ENCODE measurements at regions not wholly inside any gene's neighbourhood (a gene's known extent, or its start where the extent isn't known, plus 50 kb on each side); places are given as distances from the start of the nearest gene placed in this dataset.

GRCh38 chr5:6029811-6030271 lies 348.5 kb downstream of the MED10 start:
- no peak for TF ChIP-seq CTCF (IDR thresholded peaks at IDR 0.05)
- Histone ChIP-seq H3K4me3 (no peak overlapping the region), H3K27me3 (no peaks in the 10 kb centered on the region), H3K4me1 (no peaks in the 10 kb centered on the region), H3K36me3 (no peaks in the 10 kb centered on the region), H3K27ac (no peak overlapping the region), H3K9me3 (no peaks in the 10 kb centered on the region)
- no peak for DNase-seq (ENCODE audit: low spot score)

GRCh38 chr5:6026766-6027406 lies 351.5 kb downstream of the MED10 start:
- DNase-seq (ENCODE audit: low spot score) = no peak
- Histone ChIP-seq H3K9me3 (no peaks in the 10 kb centered on the region), H3K27ac (no peak overlapping the region), H3K4me3 (no peak overlapping the region), H3K36me3 (no peaks in the 10 kb centered on the region), H3K27me3 (no peaks in the 10 kb centered on the region), H3K4me1 (no peaks in the 10 kb centered on the region)
- TF ChIP-seq CTCF (IDR thresholded peaks at IDR 0.05) = no peak

- DNase-seq (ENCODE audit: low spot score) = no peak
- no peak overlapping the region for H3K27ac ChIP-seq
- no peaks in the 10 kb centered on the region for H3K4me1 ChIP-seq
- H3K36me3 ChIP-seq = no peaks in the 10 kb centered on the region
- no peaks in the 10 kb centered on the region for H3K9me3 ChIP-seq
- H3K27me3 ChIP-seq = no peaks in the 10 kb centered on the region
- H3K4me3 ChIP-seq = no peak overlapping the region
- TF ChIP-seq CTCF (IDR thresholded peaks at IDR 0.05) = no peak
Measured at GRCh38 chr5:6019612-6020011, 358.7 kb downstream of the MED10 start.

GRCh38 chr5:6013506-6013905 lies 364.8 kb downstream of the MED10 start:
- Histone ChIP-seq H3K9me3 (no peaks in the 10 kb centered on the region), H3K4me1 (no peaks in the 10 kb centered on the region), H3K27ac (no peak overlapping the region), H3K27me3 (no peaks in the 10 kb centered on the region), H3K36me3 (no peaks in the 10 kb centered on the region), H3K4me3 (no peak overlapping the region)
- no peak for DNase-seq (ENCODE audit: low spot score)
- no peak for TF ChIP-seq CTCF (IDR thresholded peaks at IDR 0.05)

- TF ChIP-seq CTCF (IDR thresholded peaks at IDR 0.05) = no peak
- Histone ChIP-seq H3K4me3 (no peak overlapping the region), H3K36me3 (no peaks in the 10 kb centered on the region), H3K27me3 (no peaks in the 10 kb centered on the region), H3K27ac (no peak overlapping the region), H3K9me3 (no peaks in the 10 kb centered on the region), H3K4me1 (no peaks in the 10 kb centered on the region)
- DNase-seq (ENCODE audit: low spot score) = no peak
Measured at GRCh38 chr5:6011199-6011598, 367.1 kb downstream of the MED10 start.

- no peak for TF ChIP-seq CTCF (IDR thresholded peaks at IDR 0.05)
- H3K27ac ChIP-seq = no peak overlapping the region
- no peak for DNase-seq (ENCODE audit: low spot score)
- no peaks in the 10 kb centered on the region for H3K27me3 ChIP-seq
- no peak overlapping the region for H3K4me3 ChIP-seq
- H3K4me1 ChIP-seq = no peaks in the 10 kb centered on the region
- H3K9me3 ChIP-seq = no peaks in the 10 kb centered on the region
- no peaks in the 10 kb centered on the region for H3K36me3 ChIP-seq
Measured at GRCh38 chr5:6006838-6007314, 371.5 kb downstream of the MED10 start.

Data from right atrium auricular region (tissue), 2 donors.